Sigmoid colon (tissue), 6 donors: ENCODE measurements at regions not wholly inside any gene's neighbourhood (a gene's known extent, or its start where the extent isn't known, plus 50 kb on each side); places are given as distances from the start of the nearest gene placed in this dataset.

Source experiments
- DNase-seq: peaks from one replicate; pipeline ENCODE4 v3.0.0-alpha.2; 2019
- H3K27ac ChIP-seq, 4 donors: fragments of 200-600 bp; sonication (generic); one replicate each; pipeline ENCODE4 v1.5.1; 2016 to 2019; ENCODE audit warnings: mild to moderate bottlenecking in 1 of 4
- H3K27me3 ChIP-seq, 3 donors: fragments of 200-600 bp; sonication (generic); one replicate each; pipeline ENCODE4 v1.5.1; 2019; ENCODE audit warnings: mild to moderate bottlenecking in 1 of 3
- H3K36me3 ChIP-seq, 4 donors: fragments of 200-600 bp; sonication (generic); one replicate each; pipeline ENCODE4 v1.5.1; 2016 to 2019
- H3K4me1 ChIP-seq, 4 donors: fragments of 200-600 bp; sonication (generic); one replicate each; pipeline ENCODE4 v1.5.1; 2017 to 2019
- H3K4me3 ChIP-seq, 4 donors: fragments of 200-600 bp; sonication (generic); one replicate each; pipeline ENCODE4 v1.5.1; 2017 to 2019; ENCODE audit warnings: mild to moderate bottlenecking in 2 of 4, moderate library complexity in 1 of 4
- H3K9me3 ChIP-seq, 4 donors: fragments of 200-600 bp in 3 of 4; sonication (generic) in 3 of 4; one replicate each; pipeline versions ENCODE4 v1.5.1 to v1.6.1; 2013 to 2019
- CTCF ChIP-seq, 4 experiments: fragments of 450-650 bp in 3 of 4; fragments of 200-600 bp in 1 of 4; IDR thresholded peaks; one replicate each; pipeline ENCODE4 v1.5.1; 2016 to 2019; ENCODE audit warnings: antibody characterized with exemption in 4 of 4, mild to moderate bottlenecking in 3 of 4, moderate library complexity in 2 of 4
- EP300 ChIP-seq, 4 donors: sonication (generic); formaldehyde crosslinking; IDR thresholded peaks; one replicate each; pipeline ENCODE4 v1.6.1; 2017; ENCODE audit warnings: antibody characterized with exemption in 4 of 4
- POLR2A ChIP-seq, 2 donors: fragments of 450-650 bp; IDR thresholded peaks; one replicate each; pipeline ENCODE4 v1.6.1; 2016; ENCODE audit warnings: antibody characterized with exemption in 2 of 2, mild to moderate bottlenecking in 2 of 2, moderate library complexity in 2 of 2
- POLR2AphosphoS5 ChIP-seq, 4 donors: sonication (generic); formaldehyde crosslinking; IDR thresholded peaks; one replicate each; pipeline ENCODE4 v1.6.1; 2017; ENCODE audit warnings: antibody characterized with exemption in 4 of 4
- WGBS, 2 donors: extraction: QIAGEN DNeasy Blood & Tissue Kit; methylation state at CpG; one replicate each; pipeline ENCODE4 v1.1.7; 2013; 5-methylcytosine and 5-hydroxymethylcytosine counted together
- intact Hi-C: fragments of 100-400 bp; cut with DNase I; formaldehyde crosslinking; loops from one replicate; pipeline ENCODE4 v1.15.1; 2023
- donor health status: healthy with polysubstance abuse.
- donor health status: healthy.

GRCh38 chr2:58981237-58981636, 740.1 kb upstream of the FANCL start:
- no peaks in the 10 kb centered on the region for H3K36me3 ChIP-seq
- no peaks in the 10 kb centered on the region for H3K27me3 ChIP-seq
- no peak overlapping the region for H3K4me3 ChIP-seq
- no peaks in the 10 kb centered on the region for H3K4me1 ChIP-seq
- 78 to 92% methylated on average over 7 of the region's 7 CpGs for WGBS, 2 donors
- H3K27ac ChIP-seq, result no peak overlapping the region
- no peak for DNase-seq
- TF ChIP-seq POLR2A (IDR thresholded peaks at IDR 0.05) (no peak), CTCF (IDR thresholded peaks at IDR 0.05) (no peak), POLR2AphosphoS5 (IDR thresholded peaks at IDR 0.05) (no peak), EP300 (IDR thresholded peaks at IDR 0.05) (no peak)
- H3K9me3 ChIP-seq, result no peaks in the 10 kb centered on the region
- intact Hi-C loops, result no loop called here

GRCh38 chr2:58976375-58977071, 735.4 kb upstream of the FANCL start:
- 74 to 79% methylated on average over 9 of the region's 9 CpGs for whole genome bisulfite sequencing, 2 donors
- Histone ChIP-seq H3K4me3 (no peak overlapping the region), H3K4me1 (peaks cover 0 to 10% (median 3%) of the 10 kb centered on the region in 4 donors), H3K9me3 (no peaks in the 10 kb centered on the region), H3K27ac (no peak overlapping the region), H3K27me3 (no peaks in the 10 kb centered on the region), H3K36me3 (no peaks in the 10 kb centered on the region)
- TF ChIP-seq EP300 (IDR thresholded peaks at IDR 0.05) (no peak), POLR2AphosphoS5 (IDR thresholded peaks at IDR 0.05) (no peak), POLR2A (IDR thresholded peaks at IDR 0.05) (no peak), CTCF (IDR thresholded peaks at IDR 0.05) (no peak)
- intact Hi-C loops, result no loop called here
- DNase-seq, result no peak

GRCh38 chr2:58974881-58975280, 733.8 kb upstream of the FANCL start:
- no peak for DNase-seq
- no peak overlapping the region for H3K27ac ChIP-seq
- TF ChIP-seq EP300 (IDR thresholded peaks at IDR 0.05) (no peak), POLR2A (IDR thresholded peaks at IDR 0.05) (no peak), CTCF (IDR thresholded peaks at IDR 0.05) (no peak), POLR2AphosphoS5 (IDR thresholded peaks at IDR 0.05) (no peak)
- H3K36me3 ChIP-seq, result no peaks in the 10 kb centered on the region
- no peaks in the 10 kb centered on the region for H3K9me3 ChIP-seq
- no peaks in the 10 kb centered on the region for H3K27me3 ChIP-seq
- H3K4me3 ChIP-seq, result no peak overlapping the region
- WGBS, 2 donors, result 90 to 92% methylated on average over 7 of the region's 7 CpGs
- intact Hi-C loops, result no loop called here
- H3K4me1 ChIP-seq, result peaks cover 0 to 10% (median 3%) of the 10 kb centered on the region in 4 donors

GRCh38 chr2:58974426-58974825, 733.3 kb upstream of the FANCL start:
- no peaks in the 10 kb centered on the region for H3K9me3 ChIP-seq
- peaks cover 0 to 10% (median 3%) of the 10 kb centered on the region in 4 donors for H3K4me1 ChIP-seq
- 84 to 87% methylated on average over 2 of the region's 2 CpGs for WGBS, 2 donors
- TF ChIP-seq CTCF (IDR thresholded peaks at IDR 0.05) (no peak), POLR2A (IDR thresholded peaks at IDR 0.05) (no peak), EP300 (IDR thresholded peaks at IDR 0.05) (no peak), POLR2AphosphoS5 (IDR thresholded peaks at IDR 0.05) (no peak)
- H3K27ac ChIP-seq, result no peak overlapping the region
- no peak overlapping the region for H3K4me3 ChIP-seq
- intact Hi-C loops, result no loop called here
- H3K36me3 ChIP-seq, result no peaks in the 10 kb centered on the region
- no peaks in the 10 kb centered on the region for H3K27me3 ChIP-seq
- DNase-seq, result no peak

GRCh38 chr2:58973811-58974281, 732.7 kb upstream of the FANCL start:
- 50 to 64% methylated on average over 6 of the region's 6 CpGs for WGBS, 2 donors
- H3K4me1 ChIP-seq, result peaks cover 0 to 10% (median 3%) of the 10 kb centered on the region in 4 donors
- no peaks in the 10 kb centered on the region for H3K9me3 ChIP-seq
- H3K27ac ChIP-seq, result no peak overlapping the region
- no peak for TF ChIP-seq CTCF (IDR thresholded peaks at IDR 0.05)
- no peak for TF ChIP-seq POLR2AphosphoS5 (IDR thresholded peaks at IDR 0.05)
- TF ChIP-seq POLR2A (IDR thresholded peaks at IDR 0.05), result no peak
- no peak for TF ChIP-seq EP300 (IDR thresholded peaks at IDR 0.05)
- intact Hi-C loops, result no loop called here
- no peaks in the 10 kb centered on the region for H3K27me3 ChIP-seq
- H3K36me3 ChIP-seq, result no peaks in the 10 kb centered on the region
- no peak overlapping the region for H3K4me3 ChIP-seq
- DNase-seq, result no peak
